BLaER1 treated with 17β-estradiol and CSF1 and Interleukin-3, amounts not matched to agents 10 nM and 100 nM (cell line): ENCODE measurements at regions not wholly inside any gene's neighbourhood (a gene's known extent, or its start where the extent isn't known, plus 50 kb on each side); places are given as distances from the start of the nearest gene placed in this dataset.
A peak's percentile ranks its signal among the peaks of the same experiment; 100 is the strongest.

Experiments used
- H3K27ac ChIP-seq, 11 experiments: shearing (Covaris generic); formaldehyde crosslinking; 2 replicates each; pipeline ENCODE4 v1.8.1; 2022
- H3K27me3 ChIP-seq, 11 experiments: shearing (Covaris generic); formaldehyde crosslinking; 2 replicates each; pipeline ENCODE4 v1.8.1; 2022
- H3K36me3 ChIP-seq, 11 experiments: shearing (Covaris generic); formaldehyde crosslinking; 2 replicates each; pipeline ENCODE4 v1.8.1; 2022
- H3K4me1 ChIP-seq, 10 experiments: shearing (Covaris generic); formaldehyde crosslinking; 2 replicates each; pipeline ENCODE4 v1.8.1; 2022
- H3K4me2 ChIP-seq, 11 experiments: shearing (Covaris generic); formaldehyde crosslinking; 2 replicates each; pipeline ENCODE4 v1.8.1; 2022
- H3K4me3 ChIP-seq, 10 experiments: shearing (Covaris generic); formaldehyde crosslinking; 2 replicates each; pipeline ENCODE4 v1.8.1; 2022
- H3K9ac ChIP-seq, 11 experiments: shearing (Covaris generic); formaldehyde crosslinking; 2 replicates each; pipeline ENCODE4 v1.8.1; 2022
- H3K9me3 ChIP-seq, 11 experiments: shearing (Covaris generic); formaldehyde crosslinking; replicated peaks in 1 of 11; 2 replicates each; pipeline ENCODE4 v1.8.1; 2022
- H4K20me1 ChIP-seq, 11 experiments: shearing (Covaris generic); formaldehyde crosslinking; 2 replicates each; pipeline ENCODE4 v1.8.1; 2022
- Cebpa-rat ChIP-seq, 11 experiments: shearing (Covaris generic); IDR thresholded peaks; 2 replicates each; pipeline ENCODE4 v1.8.1; 2022

DNA sequence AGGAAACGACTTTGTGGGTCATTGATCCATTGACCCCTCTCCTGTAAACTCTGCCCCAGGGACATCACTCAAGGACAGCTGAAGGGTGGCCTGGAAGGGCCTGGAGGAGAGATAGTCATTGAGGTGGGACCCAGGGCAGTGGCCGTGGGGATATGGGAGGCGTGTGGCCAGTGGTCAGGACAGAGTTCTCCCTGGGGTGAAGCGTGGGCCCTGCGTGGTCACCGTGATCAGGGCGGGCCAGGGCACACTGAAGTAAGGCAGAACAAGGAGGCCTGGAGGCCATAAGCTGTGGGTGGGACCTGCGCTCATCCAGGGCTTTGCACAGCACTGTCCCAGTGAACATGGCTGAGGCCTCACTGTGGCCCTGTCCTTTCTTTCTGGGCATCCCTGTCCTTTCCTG is 177.9 kb downstream of the ZNF248 start:
- Histone ChIP-seq H3K27me3 (no peaks in the 10 kb centered on the region), H3K4me1 (no peaks in the 10 kb centered on the region), H3K4me3 (no peak overlapping the region), H3K9ac (no peak overlapping the region), H3K4me2 (no peak overlapping the region), H3K27ac (no peak overlapping the region), H3K36me3 (no peaks in the 10 kb centered on the region), H3K9me3 (peaks cover 18 to 32% (median 23%) of the 10 kb centered on the region in 11 experiments; a peak in 21 of 22 replicates), H4K20me1 (no peaks in the 10 kb centered on the region)
- no peak for TF ChIP-seq Cebpa-rat (IDR thresholded peaks at IDR 0.05)

- H3K9ac ChIP-seq = no peak overlapping the region
- H3K4me2 ChIP-seq = no peak overlapping the region
- H3K36me3 ChIP-seq = 0 out of 22 replicates have a peak, but pooled peaks cover 0 to 3% (median 0%) of the 10 kb centered on the region in 11 experiments
- no peaks in the 10 kb centered on the region for H3K27me3 ChIP-seq
- H3K9me3 ChIP-seq = peaks cover 21 to 40% (median 33%) of the 10 kb centered on the region in 11 experiments
- TF ChIP-seq Cebpa-rat (IDR thresholded peaks at IDR 0.05) = no peak
- no peaks in the 10 kb centered on the region for H3K4me1 ChIP-seq
- H3K27ac ChIP-seq = no peak overlapping the region
- no peak overlapping the region for H3K4me3 ChIP-seq
- H4K20me1 ChIP-seq = no peaks in the 10 kb centered on the region
These were observed 182.0 kb downstream of the ZNF248 start for GRCh38 chr10:37675449-37675848.

GRCh38 chr10:37671802-37672201 is 185.6 kb downstream of the ZNF248 start:
- TF ChIP-seq Cebpa-rat (IDR thresholded peaks at IDR 0.05) = no peak
- Histone ChIP-seq H3K4me1 (peaks cover 5 to 14% (median 10%) of the 10 kb centered on the region in 10 experiments; a peak in 15 of 20 replicates), H4K20me1 (no peaks in the 10 kb centered on the region), H3K4me2 (no peak overlapping the region), H3K4me3 (no peak overlapping the region), H3K9me3 (peaks cover 26 to 58% (median 43%) of the 10 kb centered on the region in 11 experiments), H3K27me3 (no peaks in the 10 kb centered on the region), H3K27ac (no peak overlapping the region), H3K36me3 (peaks cover 0 to 7% (median 0%) of the 10 kb centered on the region in 11 experiments; a peak in 1 of 22 replicates), H3K9ac (no peak overlapping the region)

DNA sequence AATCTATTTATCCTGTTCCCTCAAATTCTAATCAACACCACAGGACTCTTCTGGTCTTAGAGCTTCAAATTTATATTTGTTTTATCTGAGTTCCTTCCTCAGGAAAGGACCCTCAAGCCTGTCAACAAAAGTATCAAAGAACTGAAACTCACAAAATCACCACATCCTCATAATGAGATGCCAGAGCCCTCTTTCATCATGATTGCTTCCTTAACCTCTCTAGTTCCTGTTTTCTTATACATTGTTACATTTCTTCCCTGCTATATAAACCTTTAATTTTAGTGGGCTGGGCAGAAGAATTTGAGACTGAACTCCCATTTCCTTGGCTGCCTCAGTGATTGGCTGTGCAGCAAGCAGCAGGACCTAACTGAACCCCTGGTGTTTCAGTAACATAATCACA is 189.7 kb downstream of the ZNF248 start:
- Histone ChIP-seq H3K9me3 (peaks cover 54 to 93% (median 70%) of the 10 kb centered on the region in 11 experiments), H3K27me3 (no peaks in the 10 kb centered on the region), H3K4me1 (peaks cover 13 to 28% (median 21%) of the 10 kb centered on the region in 10 experiments; a peak in 18 of 20 replicates), H3K9ac (peak overlapping the region in 6 of 11 experiments; percentile 11 to 58 (median 29); a peak in 8 of 22 replicates), H3K4me2 (peak overlapping the region; percentile 6 to 53 (median 36); a peak in 16 of 22 replicates), H3K36me3 (peaks cover 0 to 7% (median 0%) of the 10 kb centered on the region in 11 experiments; a peak in 1 of 22 replicates), H3K4me3 (peak overlapping the region in 3 of 10 experiments; percentile 7 to 27 (median 17); a peak in 4 of 20 replicates), H3K27ac (peak overlapping the region in 10 of 11 experiments; percentile 18 to 85 (median 75); a peak in 19 of 22 replicates), H4K20me1 (no peaks in the 10 kb centered on the region)
- peak in 7 of 11 experiments; percentile 24 to 81 (median 50); a peak in 7 of 22 replicates for TF ChIP-seq Cebpa-rat (IDR thresholded peaks at IDR 0.05)

DNA sequence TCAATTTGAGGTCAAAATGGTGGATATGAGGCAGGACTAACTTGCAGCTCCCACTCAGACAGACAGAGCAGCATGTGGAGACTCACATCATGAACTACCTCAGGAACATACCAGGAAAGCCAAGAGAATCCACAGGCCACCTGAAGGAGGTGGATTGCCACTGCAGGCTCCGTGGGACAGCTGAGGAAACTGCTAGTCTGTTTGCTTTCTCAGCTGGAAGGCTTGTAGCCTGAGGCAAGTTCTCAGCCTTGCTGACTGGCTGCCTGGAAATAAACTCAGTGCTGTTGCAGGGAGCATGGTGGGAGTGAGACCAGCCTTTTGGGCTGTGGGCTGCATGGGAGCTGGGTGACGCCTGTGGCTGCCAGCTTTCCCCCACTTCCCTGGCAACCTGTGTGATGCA is 202.9 kb downstream of the ZNF248 start:
- H3K4me3 ChIP-seq = no peak overlapping the region
- H4K20me1 ChIP-seq = no peaks in the 10 kb centered on the region
- H3K9ac ChIP-seq = no peak overlapping the region
- no peaks in the 10 kb centered on the region for H3K27me3 ChIP-seq
- no peak overlapping the region for H3K4me2 ChIP-seq
- H3K4me1 ChIP-seq = no peaks in the 10 kb centered on the region
- no peak for TF ChIP-seq Cebpa-rat (IDR thresholded peaks at IDR 0.05)
- H3K27ac ChIP-seq = no peak overlapping the region
- H3K9me3 ChIP-seq = peaks cover 14 to 42% (median 25%) of the 10 kb centered on the region in 11 experiments
- H3K36me3 ChIP-seq = no peaks in the 10 kb centered on the region

DNA sequence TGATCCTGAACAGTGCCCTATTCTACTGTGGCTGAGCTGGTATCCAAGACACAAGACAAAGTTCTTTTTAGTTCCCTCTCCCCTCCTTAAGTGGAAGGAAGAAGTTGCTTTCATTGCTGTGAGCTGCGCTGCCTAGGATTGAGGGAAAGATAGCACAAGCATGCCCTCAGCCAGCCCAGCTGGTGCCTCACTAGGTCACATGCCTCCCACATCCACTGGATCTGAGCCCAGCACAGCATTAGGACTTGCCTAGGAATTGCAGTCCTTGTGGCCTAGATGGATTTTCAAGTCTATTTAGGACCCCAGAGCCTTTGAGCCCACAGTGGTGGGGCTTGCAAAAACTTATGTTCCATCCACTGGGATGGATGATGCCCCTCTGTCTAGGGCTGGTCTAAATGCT is 214.2 kb downstream of the ZNF248 start:
- no peaks in the 10 kb centered on the region for H3K36me3 ChIP-seq
- H3K4me3 ChIP-seq = no peak overlapping the region
- H3K9me3 ChIP-seq = peaks cover 0 to 12% (median 6%) of the 10 kb centered on the region in 11 experiments; a peak in 13 of 22 replicates
- H3K4me2 ChIP-seq = no peak overlapping the region
- no peak overlapping the region for H3K27ac ChIP-seq
- no peaks in the 10 kb centered on the region for H4K20me1 ChIP-seq
- TF ChIP-seq Cebpa-rat (IDR thresholded peaks at IDR 0.05) = no peak
- no peaks in the 10 kb centered on the region for H3K27me3 ChIP-seq
- no peak overlapping the region for H3K9ac ChIP-seq
- H3K4me1 ChIP-seq = no peaks in the 10 kb centered on the region

- Histone ChIP-seq H3K36me3 (no peaks in the 10 kb centered on the region), H3K9ac (no peak overlapping the region), H3K4me3 (no peak overlapping the region), H3K27ac (no peak overlapping the region), H3K9me3 (peaks cover 0 to 11% (median 9%) of the 10 kb centered on the region in 11 experiments; a peak in 11 of 22 replicates), H3K27me3 (no peaks in the 10 kb centered on the region), H3K4me1 (no peaks in the 10 kb centered on the region), H3K4me2 (no peak overlapping the region), H4K20me1 (no peaks in the 10 kb centered on the region)
- TF ChIP-seq Cebpa-rat (IDR thresholded peaks at IDR 0.05) = no peak
These were observed 217.1 kb downstream of the ZNF248 start for GRCh38 chr10:37640301-37640700.

DNA sequence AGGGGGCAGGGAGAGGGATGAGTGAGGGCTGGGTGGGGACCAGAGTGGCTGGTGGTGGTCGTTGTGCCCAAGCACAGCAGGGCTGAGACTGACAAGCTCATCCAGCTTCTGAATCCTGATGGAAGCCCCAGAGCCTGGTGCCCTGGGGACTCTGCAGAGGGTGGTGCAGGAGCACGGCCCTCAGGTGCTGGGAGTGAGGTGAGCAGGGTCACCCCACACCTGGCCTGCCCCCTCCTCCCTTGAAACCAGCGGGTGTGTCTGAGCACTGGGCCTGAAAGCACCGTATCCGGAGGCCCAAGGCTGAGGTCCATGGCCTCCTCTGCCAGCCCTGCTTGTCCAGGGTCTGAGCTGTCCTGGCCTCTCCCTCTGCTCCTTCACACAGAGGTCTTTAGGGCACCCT is 218.2 kb downstream of the ZNF248 start:
- H4K20me1 ChIP-seq = no peaks in the 10 kb centered on the region
- H3K9ac ChIP-seq = no peak overlapping the region
- no peak overlapping the region for H3K4me3 ChIP-seq
- no peaks in the 10 kb centered on the region for H3K4me1 ChIP-seq
- no peak overlapping the region for H3K27ac ChIP-seq
- H3K36me3 ChIP-seq = no peaks in the 10 kb centered on the region
- no peak overlapping the region for H3K4me2 ChIP-seq
- no peaks in the 10 kb centered on the region for H3K27me3 ChIP-seq
- no peak for TF ChIP-seq Cebpa-rat (IDR thresholded peaks at IDR 0.05)
- H3K9me3 ChIP-seq = peaks cover 0 to 21% (median 9%) of the 10 kb centered on the region in 11 experiments; a peak in 12 of 22 replicates

DNA sequence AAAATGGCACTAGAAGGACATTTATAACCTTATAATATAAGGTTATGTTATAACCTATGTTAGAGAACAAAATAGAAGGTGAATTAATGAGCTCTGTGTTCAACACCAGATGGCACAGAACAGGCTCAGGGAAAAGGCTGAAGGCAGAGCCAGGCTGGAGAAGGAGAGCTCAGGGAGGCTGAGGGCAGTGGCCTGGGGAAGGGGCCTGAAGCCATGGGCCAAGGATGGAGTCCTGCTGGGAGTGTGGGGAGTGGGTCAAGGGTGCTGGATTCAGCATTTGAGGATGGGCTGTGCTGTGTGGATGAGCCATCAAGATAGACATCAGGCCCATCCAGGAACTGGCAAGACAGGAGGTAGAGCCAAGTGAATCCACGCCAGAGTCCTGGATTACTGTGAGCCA is 218.8 kb downstream of the ZNF248 start:
- Histone ChIP-seq H3K36me3 (no peaks in the 10 kb centered on the region), H4K20me1 (no peaks in the 10 kb centered on the region), H3K9me3 (peaks cover 0 to 24% (median 9%) of the 10 kb centered on the region in 11 experiments; a peak in 12 of 22 replicates), H3K4me1 (no peaks in the 10 kb centered on the region), H3K4me2 (no peak overlapping the region), H3K4me3 (no peak overlapping the region), H3K9ac (no peak overlapping the region), H3K27me3 (no peaks in the 10 kb centered on the region), H3K27ac (no peak overlapping the region)
- TF ChIP-seq Cebpa-rat (IDR thresholded peaks at IDR 0.05) = no peak

DNA sequence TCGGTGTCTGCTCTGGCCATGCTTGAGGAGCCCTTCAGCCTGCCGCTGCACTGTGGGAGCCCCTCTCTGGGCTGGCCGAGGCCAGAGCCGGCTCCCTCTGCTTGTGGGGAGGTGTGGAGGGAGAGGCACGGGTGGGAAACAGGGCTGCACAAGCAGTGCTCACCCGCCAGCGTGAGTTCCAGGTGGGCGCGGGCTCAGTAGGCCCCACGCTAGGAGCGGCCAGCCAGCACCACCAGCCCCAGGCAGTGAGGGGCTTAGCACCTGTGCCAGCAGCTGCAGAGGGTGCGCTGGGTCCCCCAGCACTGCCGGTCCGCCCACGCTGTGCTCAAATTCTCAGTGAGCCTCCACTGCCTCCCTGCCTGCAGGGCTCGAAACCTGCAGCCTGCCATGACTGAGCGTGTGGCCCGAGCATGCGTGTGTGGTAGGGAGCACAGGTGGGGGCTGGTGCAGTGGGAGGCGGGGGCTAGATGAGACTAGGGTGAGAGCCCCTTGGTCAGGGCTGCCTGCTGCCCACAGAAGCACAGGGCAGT is 223.0 kb downstream of the ZNF248 start:
- no peaks in the 10 kb centered on the region for H3K36me3 ChIP-seq
- no peak for TF ChIP-seq Cebpa-rat (IDR thresholded peaks at IDR 0.05)
- H3K9me3 ChIP-seq = peaks cover 0 to 24% (median 9%) of the 10 kb centered on the region in 11 experiments; a peak in 12 of 22 replicates

More for the DNA sequence above, 223.0 kb downstream of the ZNF248 start:
- H3K4me2 ChIP-seq = no peak overlapping the region
- H3K4me3 ChIP-seq = no peak overlapping the region
- H3K27me3 ChIP-seq = no peaks in the 10 kb centered on the region
- H4K20me1 ChIP-seq = no peaks in the 10 kb centered on the region
- no peaks in the 10 kb centered on the region for H3K4me1 ChIP-seq
- no peak overlapping the region for H3K9ac ChIP-seq
- no peak overlapping the region for H3K27ac ChIP-seq
